ENCODE measurements at regions not wholly inside any gene's neighbourhood (a gene's known extent, or its start where the extent isn't known, plus 50 kb on each side); places are given as distances from the start of the nearest gene placed in this dataset.

DNA sequence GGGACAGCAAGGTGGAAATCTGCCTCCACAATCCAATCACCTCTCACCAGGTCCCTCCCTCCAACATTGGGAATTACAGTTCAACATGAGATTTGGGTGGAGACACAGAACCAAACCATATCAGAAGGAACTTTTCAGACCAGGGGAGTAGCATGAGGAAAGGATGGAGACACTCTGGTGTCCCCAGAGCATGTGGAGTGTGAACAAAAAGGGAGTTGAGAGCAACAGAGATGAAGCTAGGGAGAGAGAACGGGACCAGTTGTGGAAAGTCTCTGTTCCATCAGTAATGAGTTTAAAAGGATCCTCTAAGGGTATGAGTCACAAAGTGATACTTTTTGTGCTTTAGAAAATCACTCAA, 382.0 kb downstream of the SFMBT2 start:
- H3K4me3 ChIP-seq: no peak overlapping the region
- H3K4me1 ChIP-seq: peaks cover 0 to 21% (median 0%) of the 10 kb centered on the region in 12 donors
- ATAC-seq (peak in 1 of 4 donors; percentile 50), DNase-seq (no peak)
- 72 to 88% (median 81%) methylated on average over 1 of the region's 1 CpG for WGBS, 4 donors
- no peaks in the 10 kb centered on the region for H3K36me3 ChIP-seq
- peaks cover 0 to 3% (median 0%) of the 10 kb centered on the region in 12 donors for H3K9me3 ChIP-seq
- TF ChIP-seq, protein P1, sequence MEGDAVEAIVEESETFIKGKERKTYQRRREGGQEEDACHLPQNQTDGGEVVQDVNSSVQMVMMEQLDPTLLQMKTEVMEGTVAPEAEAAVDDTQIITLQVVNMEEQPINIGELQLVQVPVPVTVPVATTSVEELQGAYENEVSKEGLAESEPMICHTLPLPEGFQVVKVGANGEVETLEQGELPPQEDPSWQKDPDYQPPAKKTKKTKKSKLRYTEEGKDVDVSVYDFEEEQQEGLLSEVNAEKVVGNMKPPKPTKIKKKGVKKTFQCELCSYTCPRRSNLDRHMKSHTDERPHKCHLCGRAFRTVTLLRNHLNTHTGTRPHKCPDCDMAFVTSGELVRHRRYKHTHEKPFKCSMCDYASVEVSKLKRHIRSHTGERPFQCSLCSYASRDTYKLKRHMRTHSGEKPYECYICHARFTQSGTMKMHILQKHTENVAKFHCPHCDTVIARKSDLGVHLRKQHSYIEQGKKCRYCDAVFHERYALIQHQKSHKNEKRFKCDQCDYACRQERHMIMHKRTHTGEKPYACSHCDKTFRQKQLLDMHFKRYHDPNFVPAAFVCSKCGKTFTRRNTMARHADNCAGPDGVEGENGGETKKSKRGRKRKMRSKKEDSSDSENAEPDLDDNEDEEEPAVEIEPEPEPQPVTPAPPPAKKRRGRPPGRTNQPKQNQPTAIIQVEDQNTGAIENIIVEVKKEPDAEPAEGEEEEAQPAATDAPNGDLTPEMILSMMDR (IDR thresholded peaks at IDR 0.05): no peak
- TF ChIP-seq POLR2A (IDR thresholded peaks at IDR 0.05): no peak
- H3K27me3 ChIP-seq: no peaks in the 10 kb centered on the region
- H3K27ac ChIP-seq: peak overlapping the region in 1 of 12 donors; percentile 63
- intact Hi-C loops (cut with DNase I): no loop called here

DNA sequence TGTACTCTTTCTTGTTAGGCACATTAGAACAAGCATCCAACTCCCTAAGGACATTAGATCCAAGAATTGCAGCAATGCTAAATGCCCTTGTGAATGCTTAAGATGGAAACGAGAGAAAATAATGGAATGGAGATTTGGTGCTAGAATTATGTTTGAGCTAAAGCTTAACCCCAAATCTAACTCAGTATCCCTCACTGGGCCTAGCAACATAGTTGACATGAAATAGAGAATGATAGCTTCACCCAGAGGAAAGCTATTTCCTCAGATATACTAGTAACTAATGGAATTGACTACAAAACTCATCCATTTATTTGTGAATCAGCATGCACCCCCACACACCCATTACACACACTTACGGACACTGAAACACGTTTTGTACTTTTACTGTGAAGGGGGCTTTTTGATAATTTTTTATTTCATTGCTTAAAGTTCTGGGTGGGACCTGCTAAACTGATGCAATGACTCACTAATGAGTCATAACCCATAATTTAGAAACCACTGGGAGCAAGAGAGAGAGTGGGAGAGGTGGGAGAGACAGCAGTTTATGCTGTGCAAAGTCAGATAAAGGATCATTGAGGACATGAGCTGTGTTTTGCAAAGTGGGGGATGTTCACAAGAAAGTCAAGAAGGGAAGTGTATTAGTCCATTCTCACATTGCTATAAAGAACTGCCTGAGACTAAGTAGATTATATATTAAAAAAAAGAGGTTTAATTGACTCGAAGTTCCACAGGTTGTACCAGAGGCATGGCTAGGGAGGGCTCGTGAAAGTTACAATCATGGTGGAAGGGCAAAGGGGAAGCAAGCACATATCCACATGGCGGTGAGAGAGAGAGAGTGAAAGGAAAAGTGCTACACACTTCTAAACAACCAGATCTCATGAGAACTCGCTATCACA, 382.7 kb downstream of the SFMBT2 start:
- no peak for DNase-seq
- intact Hi-C loops (cut with DNase I): no loop called here
- 71 to 78% (median 73%) methylated on average over 7 of the region's 7 CpGs for WGBS, 4 donors

DNA sequence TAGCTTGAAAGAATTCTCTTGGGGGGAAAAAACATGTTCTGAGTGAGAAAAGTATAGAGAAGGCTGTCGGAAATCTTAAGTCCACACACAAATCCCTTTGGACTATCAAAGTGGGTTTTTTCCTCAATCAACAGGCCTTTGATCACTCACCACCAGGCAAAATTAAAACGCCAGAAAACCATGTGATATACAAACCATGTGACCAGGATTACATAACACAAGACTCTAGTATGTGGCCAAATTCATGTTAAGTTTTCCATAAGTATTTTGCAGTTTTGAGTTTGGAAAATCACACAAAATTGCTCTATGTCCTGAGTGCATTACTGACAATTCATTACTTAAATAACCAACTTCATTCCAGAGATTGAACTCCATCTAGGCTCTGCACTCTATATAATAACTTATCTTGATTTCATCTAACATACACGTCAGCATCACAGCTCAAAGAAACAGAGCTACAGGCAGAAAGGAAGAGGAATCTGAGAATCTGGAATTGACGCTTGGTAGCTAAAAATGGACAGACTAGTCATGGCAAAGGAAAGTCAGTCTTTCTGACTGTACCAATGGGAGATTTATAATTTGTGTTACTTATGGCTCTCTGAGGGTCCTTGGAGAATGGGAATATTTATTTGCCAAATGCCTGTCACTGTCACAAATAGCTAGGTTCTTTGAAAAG, 383.5 kb downstream of the SFMBT2 start:
- TF ChIP-seq, protein P1 (IDR thresholded peaks at IDR 0.05): no peak
- no peak for TF ChIP-seq POLR2A (IDR thresholded peaks at IDR 0.05)
- no peak for DNase-seq
- Histone ChIP-seq H3K27me3 (no peaks in the 10 kb centered on the region), H3K36me3 (no peaks in the 10 kb centered on the region), H3K27ac (peak overlapping the region in 1 of 12 donors; percentile 63), H3K4me3 (no peak overlapping the region), H3K4me1 (peaks cover 0 to 21% (median 0%) of the 10 kb centered on the region in 12 donors), H3K9me3 (peaks cover 0 to 18% (median 3%) of the 10 kb centered on the region in 12 donors)
- ATAC-seq: no peak
- 55 to 60% (median 58%) methylated on average over 4 of the region's 4 CpGs for WGBS, 4 donors
- intact Hi-C loops (cut with DNase I): no loop called here

More for the DNA sequence above, 382.7 kb downstream of the SFMBT2 start:
- Histone ChIP-seq H3K9me3 (peaks cover 0 to 10% (median 2%) of the 10 kb centered on the region in 12 donors), H3K27me3 (no peaks in the 10 kb centered on the region), H3K4me3 (no peak overlapping the region), H3K4me1 (peaks cover 0 to 21% (median 0%) of the 10 kb centered on the region in 12 donors), H3K27ac (peak overlapping the region in 1 of 12 donors; percentile 63), H3K36me3 (no peaks in the 10 kb centered on the region)
- TF ChIP-seq POLR2A (IDR thresholded peaks at IDR 0.05): no peak
- TF ChIP-seq, protein P1 (IDR thresholded peaks at IDR 0.05): no peak
- peak in 3 of 4 donors; percentile 18 to 74 (median 26) for ATAC-seq

DNA sequence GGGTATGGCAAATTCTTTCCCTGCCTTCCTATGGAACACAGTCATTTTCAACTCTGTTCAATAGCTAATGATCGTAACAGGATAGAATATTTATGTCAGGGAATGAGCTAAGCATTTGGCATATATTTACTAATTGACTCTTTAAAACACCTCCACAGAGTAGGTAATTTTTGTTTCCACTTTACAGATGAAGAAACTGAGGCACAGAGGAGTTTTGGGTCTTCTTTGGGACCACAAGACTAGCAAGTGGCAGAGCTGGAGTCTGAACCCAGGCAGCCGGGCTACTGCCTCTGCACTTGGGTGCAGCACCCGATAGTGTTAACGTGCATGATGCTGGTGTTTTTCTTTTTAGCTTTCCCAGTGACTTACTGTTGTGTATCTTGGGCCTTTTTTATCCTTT, 384.0 kb downstream of the SFMBT2 start:
- DNase-seq: no peak
- Histone ChIP-seq H3K27me3 (no peaks in the 10 kb centered on the region), H3K4me3 (no peak overlapping the region), H3K9me3 (peaks cover 0 to 18% (median 3%) of the 10 kb centered on the region in 12 donors), H3K4me1 (peaks cover 0 to 21% (median 0%) of the 10 kb centered on the region in 12 donors), H3K36me3 (no peaks in the 10 kb centered on the region), H3K27ac (no peak overlapping the region)
- no peak for ATAC-seq
- intact Hi-C loops (cut with DNase I): no loop called here
- TF ChIP-seq, protein P1 (IDR thresholded peaks at IDR 0.05): no peak
- TF ChIP-seq POLR2A (IDR thresholded peaks at IDR 0.05): no peak
- WGBS, 4 donors: 88 to 93% (median 89%) methylated on average over 4 of the region's 4 CpGs
